GM10266 (cell line): ENCODE measurements at regions not wholly inside any gene's neighbourhood (a gene's known extent, or its start where the extent isn't known, plus 50 kb on each side); places are given as distances from the start of the nearest gene placed in this dataset.
"Not testable (repeated sequence)": the region's sequence is repeated elsewhere in the genome, so short reads cannot be mapped to it uniquely, and the experiment has no call there.

Experiments
- DNase-seq: peaks from one replicate; pipeline ENCODE4 v3.0.0; 2012; ENCODE audit errors: extremely low spot score
- TF ChIP-seq, protein P1 (sequence below): IDR thresholded peaks from 2 replicates; pipeline ENCODE4 v1.5.1; 2012; ENCODE audit warnings: mild to moderate bottlenecking, low read depth; ENCODE audit not compliant: control insufficient read depth, insufficient read depth; ENCODE audit errors: missing control alignments

- DNase-seq = no peak
Observed at GRCh38 chr20:40949346-40949745, 79.3 kb upstream of the TOP1 start.

GRCh38 chr20:40952136-40952535, 76.5 kb upstream of the TOP1 start:
- no peak for DNase-seq

More at GRCh38 chr20:40949346-40949745, 79.3 kb upstream of the TOP1 start:
- TF ChIP-seq, protein P1, sequence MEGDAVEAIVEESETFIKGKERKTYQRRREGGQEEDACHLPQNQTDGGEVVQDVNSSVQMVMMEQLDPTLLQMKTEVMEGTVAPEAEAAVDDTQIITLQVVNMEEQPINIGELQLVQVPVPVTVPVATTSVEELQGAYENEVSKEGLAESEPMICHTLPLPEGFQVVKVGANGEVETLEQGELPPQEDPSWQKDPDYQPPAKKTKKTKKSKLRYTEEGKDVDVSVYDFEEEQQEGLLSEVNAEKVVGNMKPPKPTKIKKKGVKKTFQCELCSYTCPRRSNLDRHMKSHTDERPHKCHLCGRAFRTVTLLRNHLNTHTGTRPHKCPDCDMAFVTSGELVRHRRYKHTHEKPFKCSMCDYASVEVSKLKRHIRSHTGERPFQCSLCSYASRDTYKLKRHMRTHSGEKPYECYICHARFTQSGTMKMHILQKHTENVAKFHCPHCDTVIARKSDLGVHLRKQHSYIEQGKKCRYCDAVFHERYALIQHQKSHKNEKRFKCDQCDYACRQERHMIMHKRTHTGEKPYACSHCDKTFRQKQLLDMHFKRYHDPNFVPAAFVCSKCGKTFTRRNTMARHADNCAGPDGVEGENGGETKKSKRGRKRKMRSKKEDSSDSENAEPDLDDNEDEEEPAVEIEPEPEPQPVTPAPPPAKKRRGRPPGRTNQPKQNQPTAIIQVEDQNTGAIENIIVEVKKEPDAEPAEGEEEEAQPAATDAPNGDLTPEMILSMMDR = no peak

DNA sequence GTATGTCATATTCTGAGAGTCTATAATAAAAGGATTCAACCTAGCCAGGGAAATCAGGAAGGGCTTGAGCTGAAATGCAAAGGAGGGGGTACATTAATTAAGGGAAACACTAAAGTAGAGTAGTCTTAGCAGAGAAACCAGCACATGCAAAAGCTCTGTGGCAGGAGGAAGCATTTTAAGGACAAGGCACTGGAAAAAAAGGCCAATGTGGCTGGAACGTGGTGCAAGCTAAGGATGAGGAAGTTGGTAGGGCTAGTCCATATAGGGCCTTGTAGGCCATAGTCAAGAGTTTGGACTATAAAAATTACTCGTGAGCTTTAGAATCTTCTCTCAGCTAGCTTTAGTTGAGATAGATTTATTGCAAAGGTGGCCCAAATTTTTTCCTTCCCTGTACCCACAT, 75.2 kb upstream of the TOP1 start:
- no peak for DNase-seq
- TF ChIP-seq, protein P1 = no peak

More at GRCh38 chr20:40952136-40952535, 76.5 kb upstream of the TOP1 start:
- TF ChIP-seq, protein P1 = no peak

- no peak for DNase-seq
- TF ChIP-seq, protein P1 = no peak
Observed at GRCh38 chr20:40953856-40954255, 74.8 kb upstream of the TOP1 start.

DNA sequence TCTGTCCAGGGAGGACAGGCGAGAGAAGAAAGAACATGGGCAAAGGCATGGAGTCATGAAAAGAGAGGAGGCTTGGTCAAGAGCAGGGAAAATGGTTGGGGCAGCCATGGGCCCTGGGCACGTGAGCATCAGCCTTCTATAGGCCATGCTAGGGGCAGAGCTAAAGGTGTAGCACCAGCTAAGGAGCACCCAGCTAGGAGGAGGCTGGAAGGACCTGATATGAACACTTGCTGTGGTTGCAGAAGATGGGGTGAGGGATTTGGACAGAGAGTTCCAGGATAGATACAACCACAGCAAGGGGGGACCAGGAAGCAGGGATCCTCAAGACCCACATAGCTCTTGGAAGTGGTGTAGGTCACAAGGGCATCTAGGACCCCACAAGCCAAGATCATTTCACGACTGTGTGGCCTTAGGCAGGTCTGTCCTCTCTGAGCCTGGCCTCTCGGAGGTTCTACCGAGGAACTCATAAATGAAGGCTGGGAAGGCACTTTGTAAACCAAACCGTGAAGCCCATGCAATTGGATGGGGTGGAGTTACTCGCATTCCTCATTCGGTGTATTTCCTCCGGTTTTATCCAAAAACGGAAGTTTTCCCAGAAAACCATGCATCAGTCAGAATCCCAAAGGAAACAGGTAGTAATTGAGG, 74.0 kb upstream of the TOP1 start:
- TF ChIP-seq, protein P1 = no peak

GRCh38 chr20:40955326-40955725, 73.3 kb upstream of the TOP1 start:
- no peak for DNase-seq
- TF ChIP-seq, protein P1 = no peak

More for the DNA sequence above, 74.0 kb upstream of the TOP1 start:
- no peak for DNase-seq

DNA sequence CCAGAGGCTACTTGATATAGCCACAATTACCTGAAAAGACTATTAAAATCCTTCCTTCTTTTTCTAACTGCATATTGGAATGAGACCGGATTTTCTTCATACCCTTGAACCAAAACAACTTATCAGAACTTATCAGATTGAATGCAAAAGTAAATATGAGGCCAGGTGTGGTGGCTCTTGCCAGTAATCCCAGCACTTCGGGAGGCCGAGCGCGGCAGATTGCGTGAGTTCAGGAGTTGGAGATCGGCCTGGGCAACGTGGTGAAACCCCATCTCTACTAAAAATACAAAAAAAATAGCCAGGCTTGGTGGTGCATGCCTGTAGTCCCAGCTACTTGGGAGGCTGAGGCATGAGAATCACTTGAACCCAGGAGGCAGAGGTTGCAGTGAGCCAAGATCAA, 72.8 kb upstream of the TOP1 start:
- not testable (repeated sequence) for DNase-seq

DNA sequence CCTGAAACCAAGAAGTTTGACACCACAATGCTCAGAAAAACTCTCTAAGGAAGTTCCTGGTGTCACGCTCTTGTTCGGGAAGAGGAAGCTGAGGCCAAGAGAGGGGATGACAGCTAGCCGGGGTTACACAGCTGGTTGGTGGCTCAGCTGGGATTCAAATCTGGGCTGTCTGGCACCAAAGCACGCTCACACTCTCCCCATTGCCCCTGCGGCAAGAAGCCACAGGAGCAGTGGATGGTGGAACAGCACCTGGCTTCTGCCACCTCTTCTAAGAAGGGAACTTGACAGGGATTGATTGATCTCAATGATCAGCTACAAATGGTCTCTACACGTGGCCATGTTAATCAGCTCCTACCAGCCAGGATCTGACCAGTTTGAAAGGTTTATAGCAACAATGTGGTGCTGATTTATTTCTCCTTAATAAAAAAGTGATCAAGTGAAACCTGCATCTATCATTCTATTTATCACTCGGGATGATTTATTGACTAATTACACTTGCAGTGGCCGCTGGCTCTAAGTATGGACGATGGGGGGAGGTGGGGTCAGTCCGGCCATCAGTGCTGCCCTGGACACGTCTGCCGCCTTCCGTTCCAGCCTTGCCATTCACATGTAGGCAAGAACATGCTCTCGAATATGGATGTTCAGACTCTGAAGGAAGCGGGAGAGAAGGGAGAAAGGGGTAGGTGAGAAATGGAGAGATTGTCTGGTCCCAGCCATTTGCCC, 71.9 kb upstream of the TOP1 start:
- TF ChIP-seq, protein P1 = no peak
- DNase-seq = no peak
